GM13976 (cell line): ENCODE measurements at regions not wholly inside any gene's neighbourhood (a gene's known extent, or its start where the extent isn't known, plus 50 kb on each side); places are given as distances from the start of the nearest gene placed in this dataset.

Experiments used
- DNase-seq: peaks from one replicate; pipeline ENCODE4 v3.0.0; 2012; ENCODE audit warnings: low spot score
- in situ Hi-C: fragments of 300-500 bp; cut with MboI; formaldehyde crosslinking; loops from one replicate; pipeline ENCODE4 v1.12.0; 2022; ENCODE audit warnings: low sequenced_read_pairs, mixed read lengths, inconsistent platforms; ENCODE audit not compliant: unreplicated experiment
- TF ChIP-seq, protein P1 (sequence below): IDR thresholded peaks from 2 replicates; pipeline ENCODE4 v1.5.1; 2012; ENCODE audit warnings: borderline replicate concordance, mild to moderate bottlenecking; ENCODE audit not compliant: insufficient read depth; ENCODE audit errors: extremely low read depth, missing control alignments, control extremely low read depth

DNA sequence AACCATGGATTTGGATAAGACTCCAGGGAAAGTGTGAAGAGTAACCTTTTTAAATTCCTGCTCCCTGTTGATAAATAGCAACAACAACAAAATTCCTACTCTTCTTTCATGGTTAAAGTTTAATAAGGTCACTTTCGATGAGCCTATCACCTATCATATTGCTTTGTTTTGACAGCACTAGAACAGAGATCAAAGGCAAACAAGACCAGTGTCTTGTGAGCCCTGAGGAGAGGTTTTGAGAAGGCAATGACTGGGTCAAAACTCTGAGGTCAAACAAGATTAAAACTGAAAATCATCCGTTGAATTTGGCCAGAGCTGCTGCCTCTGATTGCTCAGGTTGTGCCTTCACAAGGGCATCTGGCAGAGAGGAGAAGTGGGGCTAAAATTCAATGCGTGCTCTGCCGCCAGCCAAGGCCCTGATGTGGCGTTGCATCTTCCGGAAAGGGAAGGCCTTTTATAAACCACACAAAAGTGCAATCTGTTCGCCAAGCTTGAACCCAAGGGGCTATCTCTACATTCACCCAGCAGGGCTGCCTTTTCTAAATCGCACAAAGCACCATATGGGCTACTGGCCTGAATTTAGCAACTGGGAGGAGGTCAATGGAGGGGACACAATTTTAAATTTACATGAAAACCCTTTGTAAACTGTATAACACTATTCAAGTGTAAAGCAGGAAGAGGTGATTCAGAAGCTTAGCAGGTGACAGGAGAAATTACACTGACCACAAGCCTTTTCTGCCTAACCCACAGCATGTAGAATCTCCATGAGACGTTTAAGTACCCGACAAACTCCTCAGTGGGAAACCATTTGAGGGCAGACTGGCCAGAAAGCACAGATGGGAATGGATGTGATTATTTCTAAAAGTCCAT is 140.8 kb downstream of the DAD1 start:
- in situ Hi-C loops: no loop called here
- TF ChIP-seq, protein P1, sequence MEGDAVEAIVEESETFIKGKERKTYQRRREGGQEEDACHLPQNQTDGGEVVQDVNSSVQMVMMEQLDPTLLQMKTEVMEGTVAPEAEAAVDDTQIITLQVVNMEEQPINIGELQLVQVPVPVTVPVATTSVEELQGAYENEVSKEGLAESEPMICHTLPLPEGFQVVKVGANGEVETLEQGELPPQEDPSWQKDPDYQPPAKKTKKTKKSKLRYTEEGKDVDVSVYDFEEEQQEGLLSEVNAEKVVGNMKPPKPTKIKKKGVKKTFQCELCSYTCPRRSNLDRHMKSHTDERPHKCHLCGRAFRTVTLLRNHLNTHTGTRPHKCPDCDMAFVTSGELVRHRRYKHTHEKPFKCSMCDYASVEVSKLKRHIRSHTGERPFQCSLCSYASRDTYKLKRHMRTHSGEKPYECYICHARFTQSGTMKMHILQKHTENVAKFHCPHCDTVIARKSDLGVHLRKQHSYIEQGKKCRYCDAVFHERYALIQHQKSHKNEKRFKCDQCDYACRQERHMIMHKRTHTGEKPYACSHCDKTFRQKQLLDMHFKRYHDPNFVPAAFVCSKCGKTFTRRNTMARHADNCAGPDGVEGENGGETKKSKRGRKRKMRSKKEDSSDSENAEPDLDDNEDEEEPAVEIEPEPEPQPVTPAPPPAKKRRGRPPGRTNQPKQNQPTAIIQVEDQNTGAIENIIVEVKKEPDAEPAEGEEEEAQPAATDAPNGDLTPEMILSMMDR: no peak
- no peak for DNase-seq

DNA sequence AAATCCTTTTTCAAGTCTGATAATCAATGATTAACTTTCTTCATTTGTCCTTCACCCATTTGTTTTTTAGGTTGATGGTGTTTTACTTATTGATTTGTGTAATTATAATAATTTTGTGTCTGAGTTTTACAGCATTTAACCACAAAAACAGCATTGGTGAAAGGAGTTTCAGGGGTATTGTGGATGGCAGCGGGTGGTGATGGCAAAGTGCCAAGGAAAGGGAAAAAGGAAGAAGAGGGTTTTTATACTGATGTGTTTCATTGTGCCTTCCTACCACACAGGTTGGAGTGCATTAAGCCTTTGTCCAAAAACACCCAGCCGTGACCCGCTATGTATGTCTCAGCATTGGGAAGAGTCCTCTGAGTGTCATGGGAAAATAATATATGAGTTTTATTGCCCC is 150.3 kb downstream of the DAD1 start:
- TF ChIP-seq, protein P1: no peak
- in situ Hi-C loops: no loop called here
- DNase-seq: no peak

GRCh38 chr14:22434901-22435550 is 154.0 kb downstream of the DAD1 start:
- TF ChIP-seq, protein P1: no peak
- DNase-seq: no peak
- in situ Hi-C loops: no loop called here

GRCh38 chr14:22434030-22434429 is 155.0 kb downstream of the DAD1 start:
- TF ChIP-seq, protein P1: no peak
- in situ Hi-C loops: no loop called here
- no peak for DNase-seq

- TF ChIP-seq, protein P1: no peak
- in situ Hi-C loops: no loop called here
- no peak for DNase-seq
Measured at GRCh38 chr14:22433069-22433468, 156.0 kb downstream of the DAD1 start.

GRCh38 chr14:22432348-22432976 is 156.6 kb downstream of the DAD1 start:
- TF ChIP-seq, protein P1: no peak
- no peak for DNase-seq
- in situ Hi-C loops: no loop called here
